ENCODE measurements at regions not wholly inside any gene's neighbourhood (a gene's known extent, or its start where the extent isn't known, plus 50 kb on each side); places are given as distances from the start of the nearest gene placed in this dataset.

DNA sequence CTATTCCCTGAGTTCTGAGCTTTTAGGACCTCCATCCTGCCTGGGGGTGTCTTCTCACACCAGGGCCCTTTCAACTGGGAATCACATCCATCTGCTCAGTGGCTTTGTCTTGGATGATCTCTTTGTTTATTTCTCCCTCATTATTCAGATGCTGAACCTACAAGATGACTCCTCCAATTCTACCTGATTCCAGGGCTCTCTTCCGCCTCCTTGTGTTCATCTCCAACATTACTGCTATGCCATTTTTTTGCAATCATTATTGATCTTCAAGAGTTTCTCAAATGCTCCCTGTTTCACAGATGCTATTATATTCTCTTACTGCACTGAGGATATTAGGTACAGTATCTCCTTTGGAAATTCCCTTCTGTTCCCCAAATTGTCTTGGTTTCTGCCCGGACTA, 307.7 kb downstream of the SHANK2 start:
- no peak overlapping the region for H3K4me3 ChIP-seq (ENCODE audit: low read depth in 2 of 2, low read length in 1 of 2)
- POLR2A ChIA-PET = no interaction called here
- no peaks in the 10 kb centered on the region for H3K9me2 ChIP-seq
- H3K36me3 ChIP-seq (replicated peaks in 1 of 2; ENCODE audit: control insufficient read depth in 1 of 2, insufficient read depth in 2 of 2, low read length in 1 of 2) = no peaks in the 10 kb centered on the region
- H3K4me1 ChIP-seq (ENCODE audit: control insufficient read depth in 1 of 2, insufficient read depth in 2 of 2, low read depth in 1 of 2, low read length in 1 of 2) = peaks cover 0 to 3% of the 10 kb centered on the region in 2 experiments; a peak in 1 of 4 replicates
- H3K27me3 ChIP-seq (ENCODE audit: insufficient read depth) = no peaks in the 10 kb centered on the region
- CTCF ChIA-PET = no interaction called here
- DNase-seq = no peak
- no peak overlapping the region for H3K4me2 ChIP-seq
- H4K20me1 ChIP-seq (ENCODE audit: insufficient read depth) = no peaks in the 10 kb centered on the region
- H3K27ac ChIP-seq (ENCODE audit: low read depth in 2 of 2, low read length in 1 of 2) = no peak overlapping the region
- WGBS (ENCODE audit: low lambda C conversion rate) = 61% methylated on average over 2 of the region's 2 CpGs
- H3K9ac ChIP-seq = no peak overlapping the region
- no peaks in the 10 kb centered on the region for H3K79me2 ChIP-seq (ENCODE audit: insufficient read depth)
- TF ChIP-seq CTCF (IDR thresholded peaks at IDR 0.05) (no peak), NFIC (IDR thresholded peaks at IDR 0.05; ENCODE audit: borderline replicate concordance) (no peak)
- H3F3A ChIP-seq (replicated peaks; ENCODE audit: insufficient read depth) = no peaks in the 10 kb centered on the region
- no peak overlapping the region for H2AFZ ChIP-seq (ENCODE audit: low read depth)
- no peaks in the 10 kb centered on the region for H3K9me3 ChIP-seq

DNA sequence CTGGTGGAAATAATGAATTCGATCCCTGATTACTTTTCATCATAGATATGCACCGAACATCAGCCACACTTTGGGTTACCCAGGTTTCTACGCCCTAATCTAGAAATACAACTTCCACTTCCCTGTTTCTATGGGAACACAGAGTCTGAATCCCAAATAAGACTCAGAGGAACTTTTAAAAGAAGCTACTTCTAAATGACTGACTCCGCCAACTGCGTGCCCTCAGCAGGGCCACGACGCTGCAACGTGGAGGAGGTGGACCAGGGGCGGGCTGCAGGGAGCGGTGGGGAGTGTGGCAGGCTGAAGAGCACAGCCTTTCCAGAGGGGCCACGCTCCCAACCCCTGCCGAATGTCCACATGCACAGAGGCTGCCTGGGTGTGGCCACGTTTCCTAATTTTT, 304.0 kb downstream of the SHANK2 start:
- H3K27me3 ChIP-seq (ENCODE audit: insufficient read depth) = no peaks in the 10 kb centered on the region
- H3K4me3 ChIP-seq (ENCODE audit: low read depth in 2 of 2, low read length in 1 of 2) = no peak overlapping the region
- no peaks in the 10 kb centered on the region for H3F3A ChIP-seq (replicated peaks; ENCODE audit: insufficient read depth)
- H3K4me2 ChIP-seq = no peak overlapping the region
- H3K9me2 ChIP-seq = no peaks in the 10 kb centered on the region
- H3K36me3 ChIP-seq (replicated peaks in 1 of 2; ENCODE audit: control insufficient read depth in 1 of 2, insufficient read depth in 2 of 2, low read length in 1 of 2) = no peaks in the 10 kb centered on the region
- no peak for TF ChIP-seq FOSL2 (IDR thresholded peaks at IDR 0.05; ENCODE audit: borderline replicate concordance, low read depth)
- TF ChIP-seq EZH2phosphoT487 (IDR thresholded peaks at IDR 0.05; ENCODE audit: borderline replicate concordance, low read depth) = no peak
- no peak for TF ChIP-seq REST (IDR thresholded peaks at IDR 0.05; ENCODE audit: low read depth, low read length)
- no peak for TF ChIP-seq CTCF (IDR thresholded peaks at IDR 0.05)
- TF ChIP-seq TEAD4 (IDR thresholded peaks at IDR 0.05; ENCODE audit: borderline replicate concordance, insufficient read depth) = no peak
- TF ChIP-seq EP300 (IDR thresholded peaks at IDR 0.05; ENCODE audit: borderline replicate concordance in 1 of 2, low read depth in 1 of 2, low read length in 1 of 2) = no peak
- DNase-seq = no peak
- CTCF ChIA-PET = interaction anchor here (0.9 to 1.3 kb wide), 3 partner anchors 93 to 193 kb away, joined by 3 read pairs; no protein-coding TSS in a partner anchor
- H4K20me1 ChIP-seq (ENCODE audit: insufficient read depth) = no peaks in the 10 kb centered on the region
- no peak overlapping the region for H3K27ac ChIP-seq (ENCODE audit: low read depth in 2 of 2, low read length in 1 of 2)
- 60% methylated on average over 13 of the region's 13 CpGs for WGBS (ENCODE audit: low lambda C conversion rate)
- H3K9me3 ChIP-seq = no peaks in the 10 kb centered on the region
- POLR2A ChIA-PET = no interaction called here
- peaks cover 0 to 3% of the 10 kb centered on the region in 2 experiments; a peak in 1 of 4 replicates for H3K4me1 ChIP-seq (ENCODE audit: control insufficient read depth in 1 of 2, insufficient read depth in 2 of 2, low read depth in 1 of 2, low read length in 1 of 2)
- H2AFZ ChIP-seq (ENCODE audit: low read depth) = no peak overlapping the region
- H3K9ac ChIP-seq = no peak overlapping the region
- no peaks in the 10 kb centered on the region for H3K79me2 ChIP-seq (ENCODE audit: insufficient read depth)

All from SK-N-SH (cell line).